K562 (cell line): ENCODE measurements at regions not wholly inside any gene's neighbourhood (a gene's known extent, or its start where the extent isn't known, plus 50 kb on each side); places are given as distances from the start of the nearest gene placed in this dataset.

Experiments used
- ATAC-seq: fragments of 200-7000 bp; cut with Tn5 transposase; 3 replicates; pipeline ENCODE4 v1.9.1; 2020; ENCODE audit warnings: moderate library complexity
- BruUV-seq: library from RNA; stranded (reverse); fragments of 400-500 nt; replicated peaks from 2 replicates; lab custom pipeline; 2021; lab: Mats Ljungman, UMichigan
- CTCF ChIA-PET: fragments of 300-600 bp; formaldehyde crosslinking; extraction: SDS; loops from one replicate; lab custom pipeline; 2021; ENCODE audit warnings: low intra/inter-chr PET ratio; lab: Yijun Ruan, JAX
- POLR2A ChIA-PET: fragments of 300-600, 350-650 bp; sonication (Branson Sonifier 250); formaldehyde crosslinking; extraction: SDS; loops from one replicate; lab custom pipeline; 2021; ENCODE audit warnings: antibody characterized with exemption, inconsistent platforms; lab: Yijun Ruan, JAX
- DNase-seq, 4 experiments: peaks; one replicate each; pipeline versions ENCODE4 v3.0.0 to v3.0.0-alpha.2; 2011 to 2018; ENCODE audit warnings: low spot score in 3 of 4, mixed read lengths in 3 of 4; ENCODE audit errors: extremely low read depth in 1 of 4
- FAIRE-seq: peaks from 2 replicates; lab custom pipeline; 2011; peaks lifted over from hg19 to GRCh38; lab: Jason Lieb, UNC
- H2AFZ ChIP-seq: 2 replicates; pipeline ENCODE4 v1.6.0; 2011; ENCODE audit warnings: low read depth, low read length, control low read depth, inconsistent platforms
- H3K27ac ChIP-seq: fragments of 200-600 bp; 3 replicates; pipeline ENCODE4 v1.8.0; 2011; ENCODE audit warnings: low read depth, mild to moderate bottlenecking, control low read depth, inconsistent platforms, low read length, moderate library complexity, mixed read lengths; ENCODE audit errors: extremely low read depth
- H3K27me3 ChIP-seq, 2 experiments: fragments of 300-600 bp in 1 of 2; 2 replicates in 1 of 2; 3 replicates in 1 of 2; pipeline versions ENCODE4 v1.6.0 to v1.8.0; 2011; ENCODE audit warnings: inconsistent platforms in 2 of 2, low read length in 2 of 2, mild to moderate bottlenecking in 1 of 2, mixed read lengths in 1 of 2, moderate library complexity in 1 of 2; ENCODE audit not compliant: control insufficient read depth in 2 of 2, insufficient read depth in 2 of 2
- H3K36me3 ChIP-seq: fragments of 300-600 bp; 3 replicates; pipeline ENCODE4 v1.8.0; 2011; ENCODE audit warnings: mild to moderate bottlenecking, low read length, inconsistent platforms; ENCODE audit not compliant: control insufficient read depth, insufficient read depth
- H3K4me1 ChIP-seq, 2 experiments: fragments of 200-600 bp in 1 of 2; replicated peaks in 1 of 2; 2 replicates in 1 of 2; 3 replicates in 1 of 2; pipeline versions ENCODE4 v1.5.1 to v1.8.0; 2011; ENCODE audit warnings: inconsistent platforms in 2 of 2, low read length in 2 of 2, mild to moderate bottlenecking in 1 of 2, mixed read lengths in 1 of 2, moderate library complexity in 1 of 2; ENCODE audit not compliant: control insufficient read depth in 2 of 2, insufficient read depth in 2 of 2
- H3K4me2 ChIP-seq: 2 replicates; pipeline ENCODE4 v1.6.1; 2011; ENCODE audit warnings: low read length, control low read depth, inconsistent platforms, mixed read lengths; ENCODE audit not compliant: insufficient read depth
- H3K4me3 ChIP-seq: fragments of 200-600 bp; sonication (generic), shearing (Covaris generic); 2 replicates; pipeline ENCODE4 v1.5.1; 2016; ENCODE audit warnings: control low read depth, inconsistent platforms
- H3K79me2 ChIP-seq: fragments of 200-600 bp; 3 replicates; pipeline ENCODE4 v1.8.0; 2011; ENCODE audit warnings: low read length, inconsistent platforms; ENCODE audit not compliant: control insufficient read depth, insufficient read depth
- H3K9ac ChIP-seq, 2 experiments: 2 replicates each; pipeline versions ENCODE4 v1.6.0 to v1.6.1; 2011; ENCODE audit warnings: low read depth in 2 of 2, low read length in 2 of 2, control low read depth in 1 of 2, inconsistent platforms in 1 of 2, mild to moderate bottlenecking in 1 of 2, mixed read lengths in 1 of 2; ENCODE audit not compliant: insufficient read depth in 1 of 2
- H3K9me1 ChIP-seq: one replicate; pipeline ENCODE4 v1.6.0; 2011; ENCODE audit warnings: inconsistent platforms, mild to moderate bottlenecking, low read length, moderate library complexity; ENCODE audit not compliant: control insufficient read depth, insufficient read depth
- H3K9me3 ChIP-seq: replicated peaks from 2 replicates; pipeline ENCODE4 v1.5.1; 2011; ENCODE audit warnings: low read depth, low read length, inconsistent platforms; ENCODE audit not compliant: control insufficient read depth, insufficient read depth
- H4K20me1 ChIP-seq: replicated peaks from 2 replicates; pipeline ENCODE4 v1.6.1; 2011; ENCODE audit warnings: low read length, inconsistent platforms, mixed read lengths; ENCODE audit not compliant: control insufficient read depth, insufficient read depth
- C11orf30 ChIP-seq: fragments of 450-650 bp; IDR thresholded peaks from 2 replicates; pipeline ENCODE4 v1.6.1; 2016; ENCODE audit warnings: low read depth, mild to moderate bottlenecking
- CHD2 ChIP-seq: IDR thresholded peaks from 2 replicates; pipeline ENCODE4 v1.6.1; 2011; ENCODE audit warnings: low read depth, low read length
- FOXJ3 ChIP-seq: sonication (generic); formaldehyde crosslinking; IDR thresholded peaks from 2 replicates; pipeline ENCODE4 v1.4.0; 2020; ENCODE audit warnings: mild to moderate bottlenecking, missing genetic modification reagents
- MAX ChIP-seq: sonication (generic); formaldehyde crosslinking; IDR thresholded peaks from 2 replicates; pipeline ENCODE4 v1.9.0; 2022; ENCODE audit warnings: mild to moderate bottlenecking, missing genetic modification reagents
- MEF2A ChIP-seq: IDR thresholded peaks from 2 replicates; pipeline ENCODE4 v1.6.1; 2011; ENCODE audit warnings: low read depth, mild to moderate bottlenecking, low read length, moderate library complexity; ENCODE audit not compliant: control insufficient read depth
- NCOA1 ChIP-seq: fragments of 450-650 bp; IDR thresholded peaks from 2 replicates; pipeline ENCODE4 v1.6.1; 2016; ENCODE audit warnings: low read depth
- RBM14 ChIP-seq: fragments of 200-400 bp; formaldehyde crosslinking; IDR thresholded peaks from 2 replicates; pipeline ENCODE4 v1.6.1; 2018; ENCODE audit warnings: low read depth, mild to moderate bottlenecking, low read length, moderate library complexity, borderline replicate concordance; ENCODE audit not compliant: insufficient read depth
- RERE ChIP-seq: sonication (generic); formaldehyde crosslinking; IDR thresholded peaks from 2 replicates; pipeline ENCODE4 v1.8.0; 2023; ENCODE audit warnings: missing genetic modification reagents, mild to moderate bottlenecking, borderline replicate concordance
- RNF2 ChIP-seq: sonication (generic); IDR thresholded peaks from 2 replicates; pipeline ENCODE4 v1.6.1; 2016
- SMAD4 ChIP-seq: fragments of 250-450 bp; sonication (Bioruptor Pico); conservative IDR thresholded peaks from 2 replicates; pipeline ENCODE4 v1.8.0; 2021; ENCODE audit warnings: inconsistent platforms, mild to moderate bottlenecking, moderate library complexity
- WHSC1 ChIP-seq: IDR thresholded peaks from one replicate; pipeline ENCODE4 v1.6.1; 2012; ENCODE audit warnings: low read length, control low read depth, inconsistent platforms
- ZNF239 ChIP-seq: fragments of 250-450 bp; sonication (Bioruptor Pico); IDR thresholded peaks from 2 replicates; pipeline ENCODE4 v1.4.0; 2020; ENCODE audit warnings: mild to moderate bottlenecking
- ZNF24 ChIP-seq: fragments of 450-650 bp; IDR thresholded peaks from 2 replicates; pipeline ENCODE4 v1.6.1; 2016
- ZNF77 ChIP-seq: fragments of 250-450 bp; sonication (Bioruptor Pico); IDR thresholded peaks from 2 replicates; pipeline ENCODE4 v1.5.0; 2020
- WGBS: fragments of 100-300 bp; shearing (Covaris generic); methylation state at CpG from one replicate; pipeline ENCODE4 v1.1.6; 2016; ENCODE audit warnings: low coverage, mixed read lengths; ENCODE audit not compliant: insufficient coverage; ENCODE audit errors: missing lambda C conversion rate; 5-methylcytosine and 5-hydroxymethylcytosine counted together
- in situ Hi-C: fragments of 300-500 bp; cut with MboI; formaldehyde crosslinking; loops from 4 replicates; pipeline ENCODE4 v1.15.0; 2018; ENCODE audit warnings: inconsistent platforms, mixed read lengths
- intact Hi-C: fragments of 100-400 bp; cut with micrococcal nuclease; formaldehyde crosslinking; loops from 2 replicates; pipeline ENCODE4 v1.14.2; 2022
- TF ChIP-seq, protein P1 (sequence below): fragments of 250-450 bp; sonication (Bioruptor Pico); IDR thresholded peaks from 2 replicates; pipeline ENCODE4 v1.5.0; 2021
- TF ChIP-seq, protein P2 (sequence below): fragments of 450-650 bp; formaldehyde crosslinking; IDR thresholded peaks from 2 replicates; pipeline ENCODE4 v1.4.0; 2020; ENCODE audit warnings: mild to moderate bottlenecking, mixed read lengths

DNA sequence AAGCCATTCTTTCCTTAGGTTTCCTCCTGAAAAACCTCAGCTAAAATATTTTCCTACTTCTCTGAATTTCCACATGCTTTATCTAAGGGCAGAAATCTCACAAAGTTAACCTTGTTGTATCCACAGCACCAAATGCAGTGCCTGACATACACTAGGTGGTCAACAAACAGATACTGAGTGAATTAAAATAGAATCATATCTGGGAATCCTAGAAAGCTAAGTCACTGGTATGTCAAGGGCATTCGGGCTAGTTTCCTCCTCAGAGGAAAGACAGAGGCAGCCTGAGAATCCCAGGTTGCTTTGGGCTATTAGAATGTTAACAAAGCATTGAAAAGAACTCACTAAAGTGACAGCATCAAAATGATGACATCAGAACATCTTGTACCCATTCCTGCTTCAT lies 132.7 kb upstream of the F13A1 start:
- no peak for ATAC-seq
- H3K4me3 ChIP-seq, result no peak overlapping the region
- ChIA-PET POLR2A (no interaction called here), CTCF (no interaction called here)
- intact Hi-C loops (no loop called here), in situ Hi-C loops (no loop called here)
- no peak overlapping the region for H3K9ac ChIP-seq
- H2AFZ ChIP-seq, result no peak overlapping the region
- no peaks in the 10 kb centered on the region for H3K27me3 ChIP-seq
- no peaks in the 10 kb centered on the region for H4K20me1 ChIP-seq
- DNase-seq, result no peak
- no peak overlapping the region for H3K4me2 ChIP-seq
- no peaks in the 10 kb centered on the region for H3K9me1 ChIP-seq
- 0% methylated on average over 1 of the region's 1 CpG for WGBS
- H3K79me2 ChIP-seq, result no peaks in the 10 kb centered on the region
- no peaks in the 10 kb centered on the region for H3K36me3 ChIP-seq
- no peaks in the 10 kb centered on the region for H3K9me3 ChIP-seq
- FAIRE-seq, result no peak
- H3K4me1 ChIP-seq, result no peaks in the 10 kb centered on the region
- BruUV-seq, result no TSS peak
- no peak overlapping the region for H3K27ac ChIP-seq
- TF ChIP-seq MAX (CRISPR knock-in tag) (no peak), SMAD4 (CRISPR knock-in tag) (no peak), ZNF24 (no peak), ZNF239 (CRISPR knock-in tag) (no peak), WHSC1 (no peak), C11orf30 (no peak), MEF2A (no peak), NCOA1 (no peak), RNF2 (no peak), ZNF77 (no peak), CHD2 (no peak), FOXJ3 (CRISPR knock-in tag) (no peak), RERE (no peak), RBM14 (no peak)
- TF ChIP-seq, protein P1, sequence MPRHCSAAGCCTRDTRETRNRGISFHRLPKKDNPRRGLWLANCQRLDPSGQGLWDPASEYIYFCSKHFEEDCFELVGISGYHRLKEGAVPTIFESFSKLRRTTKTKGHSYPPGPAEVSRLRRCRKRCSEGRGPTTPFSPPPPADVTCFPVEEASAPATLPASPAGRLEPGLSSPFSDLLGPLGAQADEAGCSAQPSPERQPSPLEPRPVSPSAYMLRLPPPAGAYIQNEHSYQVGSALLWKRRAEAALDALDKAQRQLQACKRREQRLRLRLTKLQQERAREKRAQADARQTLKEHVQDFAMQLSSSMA, result no peak
- TF ChIP-seq, protein P2, sequence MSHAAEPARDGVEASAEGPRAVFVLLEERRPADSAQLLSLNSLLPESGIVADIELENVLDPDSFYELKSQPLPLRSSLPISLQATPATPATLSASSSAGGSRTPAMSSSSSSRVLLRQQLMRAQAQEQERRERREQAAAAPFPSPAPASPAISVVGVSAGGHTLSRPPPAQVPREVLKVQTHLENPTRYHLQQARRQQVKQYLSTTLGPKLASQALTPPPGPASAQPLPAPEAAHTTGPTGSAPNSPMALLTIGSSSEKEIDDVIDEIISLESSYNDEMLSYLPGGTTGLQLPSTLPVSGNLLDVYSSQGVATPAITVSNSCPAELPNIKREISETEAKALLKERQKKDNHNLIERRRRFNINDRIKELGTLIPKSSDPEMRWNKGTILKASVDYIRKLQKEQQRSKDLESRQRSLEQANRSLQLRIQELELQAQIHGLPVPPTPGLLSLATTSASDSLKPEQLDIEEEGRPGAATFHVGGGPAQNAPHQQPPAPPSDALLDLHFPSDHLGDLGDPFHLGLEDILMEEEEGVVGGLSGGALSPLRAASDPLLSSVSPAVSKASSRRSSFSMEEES, result no peak
